Thyroid gland (tissue), 4 donors: ENCODE measurements at regions not wholly inside any gene's neighbourhood (a gene's known extent, or its start where the extent isn't known, plus 50 kb on each side); places are given as distances from the start of the nearest gene placed in this dataset. TPM values are rescaled to one million over a fixed set of nuclear protein-coding genes. Genes with fewer than 3 reads are reported as not detected.

Source experiments
- DNase-seq, 2 donors: peaks; one replicate each; pipeline ENCODE4 v3.0.0-alpha.2; 2019
- H3K27ac ChIP-seq, 3 donors: fragments of 200-600 bp; sonication (generic); 1 replicate in 2 of 3; 2 replicates in 1 of 3; pipeline ENCODE4 v1.5.1; 2016 to 2019; ENCODE audit warnings: mild to moderate bottlenecking in 1 of 3, moderate library complexity in 1 of 3
- H3K27me3 ChIP-seq: fragments of 200-600 bp; sonication (generic); one replicate; pipeline ENCODE4 v1.5.1; 2019
- H3K36me3 ChIP-seq, 2 donors: fragments of 200-600 bp; sonication (generic); one replicate each; pipeline ENCODE4 v1.5.1; 2016 to 2019
- H3K4me1 ChIP-seq, 2 donors: fragments of 200-600 bp; sonication (generic); one replicate each; pipeline ENCODE4 v1.5.1; 2017 to 2019
- H3K4me3 ChIP-seq, 3 donors: fragments of 200-600 bp; sonication (generic); replicated peaks in 1 of 3; 1 replicate in 2 of 3; 2 replicates in 1 of 3; pipeline ENCODE4 v1.5.1; 2016; ENCODE audit warnings: mild to moderate bottlenecking in 1 of 3
- H3K9me3 ChIP-seq: fragments of 200-600 bp; sonication (generic); one replicate; pipeline ENCODE4 v1.5.1; 2017
- POLR2A ChIP-seq, 2 donors: fragments of 450-650 bp; IDR thresholded peaks; one replicate each; pipeline ENCODE4 v1.6.1; 2017; ENCODE audit warnings: antibody characterized with exemption in 2 of 2, mild to moderate bottlenecking in 2 of 2, moderate library complexity in 1 of 2
- WGBS, 2 donors: methylation state at CpG; one replicate each; pipeline ENCODE4 v1.1.5; 2017; 5-methylcytosine and 5-hydroxymethylcytosine counted together
- intact Hi-C: fragments of 100-400 bp; cut with DNase I; formaldehyde crosslinking; loops from one replicate; pipeline ENCODE4 v1.15.1; 2023
- small RNA-seq: library from RNA; depleted of rRNA; stranded (forward); fragments of <200 nt; gene quantifications from one replicate; pipeline ENCODE3, GENCODE V24; 2016
- TF ChIP-seq, protein P1 (sequence below), 6 experiments: fragments of 200-600 bp in 3 of 6; fragments of 450-650 bp in 3 of 6; sonication (generic) in 3 of 6; IDR thresholded peaks; one replicate each; pipeline ENCODE4 v1.5.1; 2016 to 2019; ENCODE audit warnings: antibody characterized with exemption in 6 of 6, mild to moderate bottlenecking in 2 of 6, inconsistent platforms in 1 of 6, moderate library complexity in 1 of 6

DNA sequence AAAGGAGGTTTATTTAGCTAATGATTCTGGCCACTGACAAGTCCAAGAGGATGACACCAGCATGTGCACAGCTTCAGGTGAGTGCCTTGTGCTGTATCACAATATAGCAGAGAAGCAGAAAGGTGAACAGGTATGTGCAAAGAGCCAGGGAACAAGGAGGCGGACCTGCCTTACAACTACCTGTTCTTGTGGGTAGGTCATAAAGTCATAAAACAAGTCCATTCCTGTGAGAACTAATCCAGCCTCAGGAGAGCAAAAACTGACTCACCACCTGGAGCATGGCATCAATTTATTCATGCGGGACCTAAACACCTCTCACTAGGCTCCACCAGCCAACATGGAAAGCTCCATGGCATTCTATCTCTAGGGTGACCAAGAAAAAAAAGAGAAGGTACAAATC is 234.2 kb downstream of the ASXL3 start:
- Histone ChIP-seq H3K27me3 (no peaks in the 10 kb centered on the region), H3K9me3 (no peaks in the 10 kb centered on the region), H3K4me1 (no peaks in the 10 kb centered on the region), H3K27ac (no peak overlapping the region), H3K4me3 (no peak overlapping the region), H3K36me3 (no peaks in the 10 kb centered on the region)
- 86 to 95% methylated on average over 2 of the region's 2 CpGs for WGBS, 2 donors
- TF ChIP-seq POLR2A (IDR thresholded peaks at IDR 0.05) = no peak
- TF ChIP-seq, protein P1, sequence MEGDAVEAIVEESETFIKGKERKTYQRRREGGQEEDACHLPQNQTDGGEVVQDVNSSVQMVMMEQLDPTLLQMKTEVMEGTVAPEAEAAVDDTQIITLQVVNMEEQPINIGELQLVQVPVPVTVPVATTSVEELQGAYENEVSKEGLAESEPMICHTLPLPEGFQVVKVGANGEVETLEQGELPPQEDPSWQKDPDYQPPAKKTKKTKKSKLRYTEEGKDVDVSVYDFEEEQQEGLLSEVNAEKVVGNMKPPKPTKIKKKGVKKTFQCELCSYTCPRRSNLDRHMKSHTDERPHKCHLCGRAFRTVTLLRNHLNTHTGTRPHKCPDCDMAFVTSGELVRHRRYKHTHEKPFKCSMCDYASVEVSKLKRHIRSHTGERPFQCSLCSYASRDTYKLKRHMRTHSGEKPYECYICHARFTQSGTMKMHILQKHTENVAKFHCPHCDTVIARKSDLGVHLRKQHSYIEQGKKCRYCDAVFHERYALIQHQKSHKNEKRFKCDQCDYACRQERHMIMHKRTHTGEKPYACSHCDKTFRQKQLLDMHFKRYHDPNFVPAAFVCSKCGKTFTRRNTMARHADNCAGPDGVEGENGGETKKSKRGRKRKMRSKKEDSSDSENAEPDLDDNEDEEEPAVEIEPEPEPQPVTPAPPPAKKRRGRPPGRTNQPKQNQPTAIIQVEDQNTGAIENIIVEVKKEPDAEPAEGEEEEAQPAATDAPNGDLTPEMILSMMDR (IDR thresholded peaks at IDR 0.05) = no peak
- no peak for DNase-seq
- intact Hi-C loops = no loop called here

DNA sequence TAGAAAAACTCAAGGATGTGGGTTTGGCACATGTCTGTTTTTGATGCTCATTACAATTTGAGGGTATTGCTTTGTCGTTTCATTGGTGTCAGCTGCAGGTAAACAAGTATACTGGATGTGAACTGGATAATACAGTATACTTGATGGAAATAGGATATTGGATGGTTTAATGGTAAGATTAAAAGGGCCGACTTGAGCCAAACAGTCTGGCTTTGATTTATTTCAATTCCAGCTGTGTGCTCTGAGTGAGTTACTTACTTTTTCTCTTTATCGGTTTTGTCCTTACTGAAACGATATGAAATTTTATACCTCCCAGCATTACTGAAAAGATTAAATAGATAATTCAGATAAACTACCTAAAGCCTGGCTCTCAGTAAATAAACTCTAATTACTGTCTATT is 227.6 kb downstream of the ASXL3 start:
- 82 to 83% methylated on average over 4 of the region's 4 CpGs for WGBS, 2 donors
- no peak for DNase-seq

DNA sequence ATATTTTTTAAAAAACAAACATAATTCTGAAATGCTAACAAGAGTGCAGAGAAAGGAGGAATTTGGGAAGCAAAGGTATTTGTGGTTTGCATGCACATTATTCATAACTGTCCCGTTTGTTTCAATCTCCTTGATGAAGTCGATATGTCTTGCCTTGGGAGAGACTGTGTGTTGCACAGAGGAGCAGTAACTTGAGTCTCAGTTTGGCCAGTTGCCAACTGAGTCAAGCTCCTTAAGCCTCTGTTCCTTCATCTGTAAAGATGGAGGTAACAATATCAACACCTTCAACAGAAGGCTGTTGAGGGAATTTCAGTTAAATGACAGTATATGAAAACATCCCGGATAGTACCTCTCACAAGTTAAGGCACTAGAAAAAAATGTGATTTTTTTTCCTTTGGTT is 226.2 kb downstream of the ASXL3 start:
- Histone ChIP-seq H3K27me3 (no peaks in the 10 kb centered on the region), H3K9me3 (no peaks in the 10 kb centered on the region), H3K27ac (no peak overlapping the region), H3K36me3 (no peaks in the 10 kb centered on the region), H3K4me1 (no peaks in the 10 kb centered on the region), H3K4me3 (no peak overlapping the region)
- no peak for TF ChIP-seq POLR2A (IDR thresholded peaks at IDR 0.05)
- TF ChIP-seq, protein P1 (IDR thresholded peaks at IDR 0.05) = no peak
- WGBS, 2 donors = 14 to 21% methylated on average over 3 of the region's 3 CpGs
- intact Hi-C loops = no loop called here
- peak; percentile 62 to 72 for DNase-seq

More for the DNA sequence above, 227.6 kb downstream of the ASXL3 start:
- intact Hi-C loops = no loop called here
- Histone ChIP-seq H3K4me3 (no peak overlapping the region), H3K36me3 (no peaks in the 10 kb centered on the region), H3K27me3 (no peaks in the 10 kb centered on the region), H3K27ac (no peak overlapping the region), H3K9me3 (no peaks in the 10 kb centered on the region), H3K4me1 (no peaks in the 10 kb centered on the region)
- TF ChIP-seq, protein P1 (IDR thresholded peaks at IDR 0.05) = no peak
- TF ChIP-seq POLR2A (IDR thresholded peaks at IDR 0.05) = no peak

DNA sequence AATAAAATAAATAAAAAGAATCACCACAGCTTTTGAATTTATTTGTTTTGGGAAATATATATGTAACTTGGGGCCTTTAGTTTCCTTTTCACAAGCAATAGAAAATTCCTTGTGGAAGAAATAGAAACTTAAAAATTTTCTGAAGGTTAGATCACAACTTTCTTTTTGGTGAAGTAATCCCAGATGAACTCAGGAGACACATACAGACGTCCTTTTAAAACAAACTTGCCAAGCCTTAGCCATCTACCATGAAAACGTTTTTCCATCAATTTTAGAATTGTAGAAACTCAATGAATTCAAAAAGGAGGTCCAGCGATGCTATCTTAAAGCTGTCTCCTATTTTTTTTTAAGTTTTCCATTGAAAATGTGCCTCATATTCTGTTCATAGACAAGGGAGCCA is 225.6 kb downstream of the ASXL3 start:
- TF ChIP-seq, protein P1 (IDR thresholded peaks at IDR 0.05) = no peak
- TF ChIP-seq POLR2A (IDR thresholded peaks at IDR 0.05) = no peak
- Histone ChIP-seq H3K36me3 (no peaks in the 10 kb centered on the region), H3K4me1 (no peaks in the 10 kb centered on the region), H3K27me3 (no peaks in the 10 kb centered on the region), H3K9me3 (no peaks in the 10 kb centered on the region), H3K27ac (no peak overlapping the region), H3K4me3 (no peak overlapping the region)
- intact Hi-C loops = no loop called here
- WGBS, 2 donors = 55 to 62% methylated on average over 3 of the region's 3 CpGs
- no peak for DNase-seq

DNA sequence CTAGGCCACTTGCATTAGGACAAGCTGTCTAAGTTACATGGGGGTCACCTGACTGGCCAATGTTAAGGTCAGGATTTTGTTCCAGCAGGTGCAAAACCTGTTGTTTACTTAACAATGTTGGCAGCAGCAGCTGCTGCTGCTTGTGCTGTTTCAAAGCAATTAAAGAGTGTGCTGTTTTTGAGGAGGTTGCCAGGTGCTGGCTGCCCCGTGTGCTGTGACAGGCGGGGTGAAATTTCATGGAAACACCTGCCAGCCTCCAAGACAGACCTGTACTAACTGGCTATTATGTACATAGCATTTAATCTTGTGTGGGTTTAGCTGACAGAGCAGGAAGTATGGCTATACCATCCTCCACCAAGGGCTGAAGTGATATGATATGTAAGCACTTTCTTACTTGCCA is 224.9 kb downstream of the ASXL3 start:
- TF ChIP-seq, protein P1 (IDR thresholded peaks at IDR 0.05) = no peak
- TF ChIP-seq POLR2A (IDR thresholded peaks at IDR 0.05) = no peak
- intact Hi-C loops = no loop called here
- H3K9me3 ChIP-seq = no peaks in the 10 kb centered on the region
- DNase-seq = peak; percentile 65 to 74
- H3K4me3 ChIP-seq = no peak overlapping the region
- no peaks in the 10 kb centered on the region for H3K27me3 ChIP-seq
- H3K27ac ChIP-seq = no peak overlapping the region
- no peaks in the 10 kb centered on the region for H3K4me1 ChIP-seq
- no peaks in the 10 kb centered on the region for H3K36me3 ChIP-seq
- WGBS, 2 donors = 16 to 25% methylated on average over 2 of the region's 2 CpGs

Small RNA genes lying in the stretch of these regions (small RNA-seq; reads per million reads assigned to genes)
- not detected for gene RF00019
